HG03159 (cell line): ENCODE measurements at regions not wholly inside any gene's neighbourhood (a gene's known extent, or its start where the extent isn't known, plus 50 kb on each side); places are given as distances from the start of the nearest gene placed in this dataset.
"Not testable (repeated sequence)": the region's sequence is repeated elsewhere in the genome, so short reads cannot be mapped to it uniquely, and the experiment has no call there.

ENCODE experiments used
- ATAC-seq: cut with Tn5 transposase; IDR thresholded peaks from one replicate; pipeline ENCODE4 v1.9.1; 2021; ENCODE audit warnings: mild to moderate bottlenecking, moderate library complexity; ENCODE audit not compliant: unreplicated experiment

DNA sequence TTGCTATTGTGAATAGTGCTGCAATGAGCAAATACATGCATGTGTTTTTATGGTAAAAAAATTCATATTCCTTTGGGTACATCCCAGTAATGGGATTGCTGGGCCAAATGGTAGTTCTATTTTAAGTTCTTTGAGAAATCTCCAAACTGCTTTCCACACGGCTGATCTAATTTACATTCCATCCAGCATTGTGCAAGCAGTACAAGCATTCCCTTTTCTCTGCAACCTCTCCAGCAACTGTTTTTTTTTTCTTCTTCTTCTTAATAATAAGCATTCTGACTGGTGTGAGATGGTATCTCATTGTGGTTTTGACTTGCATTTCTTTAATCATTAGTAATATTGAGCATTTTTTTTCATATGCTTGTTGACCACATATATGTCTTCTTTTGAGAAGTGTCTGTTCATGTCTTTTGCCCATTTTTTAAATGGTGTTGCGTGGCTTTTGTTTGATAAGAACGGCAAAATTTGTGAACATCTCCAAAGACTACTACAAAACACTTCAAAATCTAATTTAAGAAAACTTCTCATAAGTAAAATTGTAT, 136.1 kb upstream of the MYO3A start:
- no peak for ATAC-seq

DNA sequence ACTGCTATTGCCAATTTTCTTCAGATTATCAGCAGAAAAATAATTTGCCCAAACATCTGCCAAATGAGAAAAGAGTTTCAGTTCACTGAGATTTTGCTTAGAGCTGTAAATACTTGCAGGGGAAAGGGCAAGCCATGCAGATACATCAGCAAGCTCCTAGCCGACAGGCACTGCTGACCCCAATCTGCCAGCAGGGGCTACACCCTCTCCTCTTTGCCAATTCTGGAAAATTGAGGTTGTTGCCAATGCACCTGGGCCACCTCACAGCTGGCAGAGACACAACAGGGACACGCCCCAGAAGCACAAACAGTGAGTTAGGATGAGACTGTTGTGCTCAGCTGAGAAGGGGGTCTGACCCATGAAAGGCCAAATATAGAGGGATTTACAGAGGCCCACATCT, 129.5 kb upstream of the MYO3A start:
- ATAC-seq: no peak

- no peak for ATAC-seq
Observed at GRCh38 chr10:25805986-25806385, 128.0 kb upstream of the MYO3A start.

GRCh38 chr10:25808372-25808771, 125.7 kb upstream of the MYO3A start:
- ATAC-seq: no peak

- ATAC-seq: no peak
Observed at GRCh38 chr10:25811052-25811685, 122.9 kb upstream of the MYO3A start.

GRCh38 chr10:25813511-25813910, 120.5 kb upstream of the MYO3A start:
- no peak for ATAC-seq

- no peak for ATAC-seq
Observed at GRCh38 chr10:25815236-25815635, 118.8 kb upstream of the MYO3A start.

DNA sequence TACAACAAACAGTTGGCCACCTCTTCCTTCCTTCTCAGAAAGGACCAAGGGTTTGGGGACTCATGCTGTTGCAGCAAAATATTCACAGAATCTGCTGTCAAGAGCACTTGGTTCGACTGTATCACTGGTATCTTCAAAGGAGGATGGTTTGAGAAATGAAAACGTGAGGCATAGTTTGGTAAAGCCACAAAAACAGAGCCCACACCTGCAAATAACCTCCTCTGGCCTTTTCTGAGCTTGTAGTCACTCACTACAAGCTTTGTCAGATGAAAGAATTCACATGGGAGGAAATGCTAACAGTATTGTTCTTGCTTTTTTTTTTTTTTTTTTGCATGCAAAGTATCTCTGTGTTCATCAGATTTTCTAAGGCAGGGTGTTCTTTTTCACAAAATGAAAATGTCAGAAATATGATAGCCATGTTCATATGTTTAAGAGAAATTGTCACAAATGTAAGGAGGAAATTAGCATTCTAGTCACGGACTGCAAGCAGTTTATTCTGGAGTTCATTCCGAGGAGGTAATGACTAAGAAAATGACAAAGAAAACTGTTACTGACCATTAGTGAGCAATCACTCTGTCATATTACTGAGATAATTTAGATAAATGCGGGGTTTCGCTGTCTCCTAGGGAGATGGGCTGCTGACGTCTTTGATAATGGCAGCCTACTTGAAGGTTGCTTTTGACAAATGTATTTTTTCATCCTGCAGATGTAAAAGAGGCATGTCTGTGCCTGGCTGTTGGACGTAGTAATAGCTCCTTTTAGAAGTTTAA, 117.8 kb upstream of the MYO3A start:
- no peak for ATAC-seq

- no peak for ATAC-seq
Observed at GRCh38 chr10:25817200-25817599, 116.8 kb upstream of the MYO3A start.

DNA sequence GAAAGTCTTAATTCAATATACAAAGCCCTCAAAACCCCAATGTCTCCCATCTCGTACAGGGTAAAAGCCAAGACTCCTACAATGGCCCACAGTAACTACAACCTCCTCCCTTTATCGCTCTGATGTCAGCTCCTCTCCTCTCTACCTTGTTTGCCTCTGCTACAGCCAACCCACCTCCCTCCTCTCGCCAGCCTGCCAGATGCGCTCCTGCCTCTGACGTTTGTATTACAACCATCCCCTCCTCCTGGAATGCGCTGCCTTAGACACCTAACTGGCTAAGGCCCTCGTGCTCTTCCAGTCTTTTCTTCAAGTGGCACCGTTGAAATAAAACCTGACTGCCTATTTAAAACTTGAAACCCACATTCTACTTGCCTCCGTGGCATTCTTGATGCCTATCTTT, 115.3 kb upstream of the MYO3A start:
- no peak for ATAC-seq

- ATAC-seq: no peak
Observed at GRCh38 chr10:25820472-25820871, 113.6 kb upstream of the MYO3A start.

DNA sequence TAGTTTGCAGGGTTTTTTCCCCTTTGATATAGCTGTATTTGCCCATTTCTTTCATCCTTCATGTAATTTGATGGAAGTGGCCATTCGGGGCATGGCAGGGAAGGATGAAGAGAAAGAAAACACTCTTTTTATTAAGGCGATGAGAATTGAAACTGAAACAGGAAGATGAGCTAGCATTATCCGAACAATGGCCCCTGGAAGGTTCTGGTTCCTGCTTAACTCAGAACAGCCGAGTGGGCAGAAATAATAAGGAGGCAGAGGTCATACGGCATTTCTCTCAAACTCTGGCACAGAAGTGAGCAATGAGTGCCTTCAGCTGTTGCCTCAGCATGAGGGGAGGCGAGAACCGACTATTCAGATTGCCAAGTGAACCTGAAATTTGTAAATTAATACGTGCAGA, 113.2 kb upstream of the MYO3A start:
- no peak for ATAC-seq

DNA sequence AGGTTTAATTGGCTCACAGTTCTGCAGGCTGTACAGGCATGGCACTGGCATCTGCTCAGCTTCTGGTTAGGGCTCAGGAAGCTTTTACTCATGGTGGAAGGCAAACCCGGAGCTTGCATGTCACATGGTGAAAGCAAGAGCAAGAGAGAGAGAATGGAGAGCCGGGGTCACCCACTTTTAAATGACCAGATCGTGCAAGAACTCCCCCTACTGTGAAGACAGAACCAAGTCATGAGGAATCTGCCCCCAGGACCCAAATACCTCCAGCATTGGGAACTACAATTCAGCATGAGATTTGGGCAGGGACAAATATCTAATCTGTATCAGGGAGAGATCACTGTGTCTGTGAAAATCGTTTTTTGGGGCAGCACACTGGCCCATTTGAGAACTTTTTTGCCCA, 110.0 kb upstream of the MYO3A start:
- ATAC-seq: no peak

DNA sequence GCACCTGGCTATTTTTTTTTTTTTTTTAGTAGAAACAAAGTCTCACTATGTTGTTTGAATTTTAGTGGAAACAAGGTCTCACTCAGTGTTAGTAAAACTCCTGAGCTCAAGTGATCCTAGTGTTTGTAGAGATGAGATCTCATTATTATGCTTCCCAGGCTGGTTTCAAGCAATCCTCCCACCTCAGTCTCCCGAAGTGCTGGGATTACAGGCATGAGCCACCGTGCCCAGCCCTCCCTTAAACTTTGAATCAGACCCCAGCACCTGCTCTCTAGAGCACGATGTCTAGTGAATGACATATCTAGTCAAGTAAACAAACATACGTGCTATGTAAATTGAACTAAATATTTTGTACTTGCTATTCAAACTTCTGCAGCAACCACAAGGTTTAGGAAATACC, 105.6 kb upstream of the MYO3A start:
- no peak for ATAC-seq

- no peak for ATAC-seq
Observed at GRCh38 chr10:25831080-25831479, 102.9 kb upstream of the MYO3A start.

DNA sequence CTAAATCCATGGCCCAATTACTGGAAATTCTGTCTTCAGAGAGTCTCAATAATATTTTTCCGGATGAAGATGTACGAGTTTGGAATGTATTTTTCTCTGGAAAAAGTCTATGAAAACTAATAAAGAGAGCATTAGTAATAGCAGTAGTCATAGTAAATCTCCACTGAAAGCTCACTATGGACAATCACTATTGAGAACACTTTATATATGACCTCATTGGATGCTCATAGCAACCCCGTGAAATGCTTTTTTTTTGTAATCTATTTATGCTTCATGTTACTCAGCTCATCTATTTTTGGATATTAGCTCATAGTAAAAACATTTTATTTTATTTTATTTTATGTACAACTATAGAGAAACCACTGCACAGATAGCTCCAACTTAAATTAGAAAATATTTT, 94.3 kb upstream of the MYO3A start:
- ATAC-seq: no peak

DNA sequence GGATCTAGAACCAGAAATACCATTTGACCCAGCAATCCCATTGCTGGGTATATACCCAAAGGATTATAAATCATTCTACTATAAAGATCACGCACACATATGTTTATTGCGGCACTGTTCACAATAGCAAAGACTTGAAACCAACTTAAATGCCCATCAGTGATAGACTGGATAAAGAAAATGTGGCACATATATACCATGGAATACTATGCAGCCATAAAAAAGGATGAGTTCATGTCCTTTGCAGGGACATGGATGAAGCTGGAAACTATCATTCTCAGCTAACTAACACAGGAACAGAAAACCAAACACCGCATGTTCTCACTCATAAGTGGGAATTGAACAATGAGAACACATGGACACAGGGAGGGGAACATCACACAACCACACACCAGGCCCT, 93.2 kb upstream of the MYO3A start:
- ATAC-seq: not testable (repeated sequence)

- ATAC-seq: no peak
Observed at GRCh38 chr10:25842146-25842545, 91.9 kb upstream of the MYO3A start.

GRCh38 chr10:25843551-25844170, 90.4 kb upstream of the MYO3A start:
- ATAC-seq: no peak

GRCh38 chr10:25844716-25845115, 89.3 kb upstream of the MYO3A start:
- not testable (repeated sequence) for ATAC-seq

DNA sequence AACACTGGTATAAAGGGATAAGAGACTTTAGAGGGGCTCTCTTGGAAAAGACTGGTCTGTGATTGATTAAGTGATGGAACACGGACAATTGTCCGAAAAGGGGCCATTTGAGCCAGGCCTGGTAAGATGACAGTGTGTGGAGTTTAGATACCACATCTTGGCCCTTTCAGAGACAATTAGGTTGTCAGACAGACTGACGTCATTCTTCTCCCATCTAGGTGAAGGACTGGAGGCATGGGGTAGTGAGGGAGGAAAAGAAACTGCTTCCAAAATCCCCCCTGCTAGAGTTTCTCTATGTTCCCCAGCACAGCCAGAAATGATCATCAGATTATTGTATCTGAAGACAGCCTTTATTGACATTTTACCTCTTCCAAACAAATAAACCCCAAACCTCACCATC, 84.8 kb upstream of the MYO3A start:
- no peak for ATAC-seq

- ATAC-seq: no peak
Observed at GRCh38 chr10:25849988-25850387, 84.0 kb upstream of the MYO3A start.
